IPS DF 19.7 (cell line): ENCODE measurements at regions not wholly inside any gene's neighbourhood (a gene's known extent, or its start where the extent isn't known, plus 50 kb on each side); places are given as distances from the start of the nearest gene placed in this dataset.
"Not testable (repeated sequence)": the region's sequence is repeated elsewhere in the genome, so short reads cannot be mapped to it uniquely, and the experiment has no call there.

Experiments used
- DNase-seq: peaks from one replicate; pipeline ENCODE4 v3.0.0-alpha.2; 2013; ENCODE audit warnings: low read depth, low spot score

DNA sequence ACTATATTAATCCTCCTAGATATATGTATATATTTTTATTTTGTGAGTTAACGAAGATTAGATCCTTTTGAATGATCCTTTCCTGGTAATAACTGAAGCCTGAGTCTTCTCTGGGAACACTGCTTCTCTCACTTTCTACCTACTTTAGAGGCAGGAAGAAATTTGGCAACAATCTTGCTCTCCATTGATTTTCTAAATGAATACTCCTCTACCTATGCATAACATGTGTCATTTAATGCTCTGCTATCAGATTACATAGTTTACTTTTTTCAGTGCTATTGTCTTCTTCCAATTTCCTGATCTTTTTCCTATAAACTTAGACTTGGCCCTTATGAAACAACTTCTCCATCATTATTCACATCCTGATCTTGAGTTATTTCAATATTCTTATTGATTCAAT is 60.4 kb upstream of the PDHA2 start:
- DNase-seq: no peak

DNA sequence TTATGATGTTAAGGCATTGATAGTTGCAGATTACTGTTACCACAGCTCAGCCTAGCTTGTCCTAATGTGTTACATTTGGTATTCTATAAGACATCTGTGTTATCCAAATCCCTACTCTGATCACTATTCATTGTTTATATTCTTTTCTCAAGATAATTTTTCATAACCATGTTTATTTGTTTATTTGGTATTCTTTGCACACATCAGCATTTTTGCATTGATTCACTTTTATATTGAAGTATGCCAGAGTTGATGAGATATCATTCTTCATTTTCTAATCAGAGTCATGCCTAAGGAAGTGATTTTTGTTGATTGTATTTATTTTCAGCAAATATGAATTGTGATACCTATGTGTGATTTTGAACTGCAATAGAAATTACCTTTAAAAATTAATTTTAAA is 61.2 kb upstream of the PDHA2 start:
- DNase-seq: no peak

DNA sequence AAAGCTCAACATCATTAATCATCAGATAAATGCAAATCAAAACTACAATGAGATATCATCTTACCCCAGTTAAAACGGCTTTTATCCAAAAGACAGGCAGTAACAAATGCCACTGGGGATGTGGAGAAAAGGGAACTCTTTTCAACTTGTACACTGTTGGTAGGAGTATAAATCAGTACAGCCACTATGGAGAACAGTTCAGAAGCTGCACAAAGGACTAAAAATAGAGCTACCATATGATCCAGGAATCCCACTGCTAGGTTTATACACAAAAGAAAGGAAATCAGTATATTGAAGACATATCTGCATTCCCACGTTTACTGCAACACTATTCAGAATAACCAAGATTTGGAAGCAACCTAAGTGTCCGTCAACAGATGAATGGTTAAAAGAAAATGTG is 69.3 kb upstream of the PDHA2 start:
- DNase-seq: not testable (repeated sequence)

DNA sequence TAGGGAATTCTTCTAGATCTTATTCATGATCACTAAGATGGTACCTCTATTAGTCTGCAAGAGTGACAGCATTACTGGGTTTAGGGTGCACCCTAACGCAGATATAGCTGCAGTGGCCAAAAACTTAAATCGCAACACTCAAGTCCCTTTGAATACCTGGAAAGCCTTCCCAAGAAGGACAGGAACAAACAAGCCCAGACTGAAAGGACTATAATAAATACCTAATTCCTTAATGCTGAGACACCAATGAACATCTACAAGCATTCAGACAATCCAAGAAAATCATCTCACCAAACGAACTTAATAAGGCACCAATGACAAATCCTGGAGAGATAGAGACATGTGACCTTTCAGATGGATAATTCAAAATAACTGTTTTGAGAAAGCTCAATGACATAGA is 74.9 kb upstream of the PDHA2 start:
- DNase-seq: no peak

DNA sequence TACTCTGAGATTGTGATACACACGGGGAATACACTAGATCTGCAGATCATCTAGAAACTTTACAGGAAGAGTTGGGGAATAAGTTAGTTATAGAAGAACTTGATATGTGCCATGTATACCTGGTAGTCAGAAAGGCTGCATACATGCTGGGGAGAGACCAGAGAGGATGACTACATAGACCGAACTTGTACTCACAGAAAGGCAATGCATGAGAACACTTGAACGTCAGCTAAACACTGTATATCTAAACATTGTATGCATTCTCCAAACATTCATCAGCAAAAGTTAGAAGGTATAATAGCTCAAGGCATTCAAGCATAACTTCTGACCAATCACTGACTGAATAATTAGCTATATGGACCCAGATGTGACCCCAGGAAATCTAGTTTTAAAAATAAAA is 78.0 kb upstream of the PDHA2 start:
- no peak for DNase-seq

DNA sequence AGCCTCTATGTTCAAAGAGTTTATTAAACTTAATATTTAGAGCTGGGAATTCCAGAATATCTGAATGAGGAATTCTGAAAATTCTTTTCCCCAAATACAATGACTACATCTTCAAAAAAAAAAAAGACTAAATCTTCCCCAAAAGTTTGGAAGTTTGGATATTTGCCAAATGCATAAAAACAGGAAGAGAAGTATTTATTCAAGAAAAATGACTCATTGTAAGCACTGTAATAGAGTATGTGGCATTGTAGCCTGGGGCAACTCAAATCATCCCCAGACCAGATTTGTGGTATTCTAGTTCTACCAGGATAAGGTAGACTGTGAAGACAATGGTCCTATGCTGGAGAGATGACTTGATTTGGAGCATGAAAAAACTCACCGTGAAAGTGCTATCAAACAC is 78.5 kb upstream of the PDHA2 start:
- DNase-seq: no peak

DNA sequence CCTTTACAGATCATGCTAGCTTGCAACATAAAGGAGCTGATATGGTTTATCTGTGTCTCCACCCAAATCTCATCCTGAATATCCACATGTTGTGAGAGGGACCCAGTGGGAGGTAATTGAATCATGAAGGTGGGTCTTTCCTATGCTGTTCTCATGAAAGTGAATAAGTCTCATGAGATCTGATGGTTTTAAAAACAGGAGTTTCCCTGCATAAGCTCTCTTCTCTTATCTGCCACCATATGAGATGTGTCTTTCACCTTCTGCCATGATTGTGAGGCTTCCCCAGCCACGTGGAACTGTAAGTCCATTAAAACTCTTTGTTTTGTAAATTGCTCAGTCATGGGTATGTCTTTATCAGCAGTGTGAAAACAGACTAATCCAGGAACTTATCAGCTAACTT is 79.2 kb upstream of the PDHA2 start:
- DNase-seq: not testable (repeated sequence)

DNA sequence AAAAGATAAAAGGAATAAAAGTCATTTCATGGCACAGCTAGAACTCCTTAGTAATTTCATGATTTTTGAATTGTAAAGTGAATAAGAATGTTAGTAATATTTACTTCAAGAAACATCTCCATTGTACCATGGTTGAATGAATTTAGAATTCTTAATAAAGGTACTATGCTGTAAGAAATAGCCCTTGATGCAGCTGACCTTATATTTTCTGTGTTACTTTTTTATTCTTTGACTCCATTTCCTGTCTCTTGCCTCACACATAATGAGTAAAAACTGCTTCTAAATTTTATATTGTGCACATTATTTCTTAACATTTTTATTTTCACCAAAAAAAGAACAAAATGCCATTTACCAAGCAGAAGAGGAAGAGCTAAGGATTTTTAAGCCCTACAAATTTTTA is 81.9 kb upstream of the PDHA2 start:
- no peak for DNase-seq

DNA sequence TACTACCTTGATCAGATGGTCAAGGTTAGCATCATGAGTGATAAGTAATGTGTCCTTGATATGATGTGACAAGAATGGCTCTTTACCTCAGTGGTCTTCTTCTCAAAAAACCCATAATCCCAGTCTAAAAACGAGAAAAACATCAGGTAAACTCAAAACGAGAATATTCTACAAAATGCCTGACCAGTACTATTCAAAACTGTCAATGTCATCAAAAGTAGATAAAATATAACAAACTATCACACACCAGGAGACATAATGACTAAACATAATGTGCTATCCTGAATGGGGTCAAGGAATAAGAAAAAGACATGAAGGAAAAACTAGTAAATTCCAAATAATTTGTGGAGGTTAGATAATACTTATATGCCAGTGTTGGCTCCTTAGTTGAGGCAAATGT is 85.2 kb upstream of the PDHA2 start:
- no peak for DNase-seq

DNA sequence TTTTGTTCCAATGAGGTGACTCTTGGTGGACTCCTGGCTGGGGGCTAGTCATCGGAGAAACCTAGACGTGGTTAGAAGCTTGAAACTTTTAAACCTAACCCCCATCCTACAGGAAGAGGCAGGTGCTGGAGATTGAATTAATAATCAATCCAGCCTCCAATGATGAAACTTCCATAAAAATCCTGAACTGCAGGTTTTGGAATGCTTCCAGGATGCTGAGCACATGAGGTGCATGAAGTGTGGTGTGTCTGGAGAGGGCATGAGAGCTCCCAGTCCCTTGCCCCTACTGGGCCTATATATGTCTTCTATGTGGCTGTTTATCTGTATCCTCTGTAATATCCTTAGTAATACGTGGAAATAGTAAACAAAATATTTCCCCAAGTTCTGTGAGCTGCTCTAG is 90.7 kb upstream of the PDHA2 start:
- no peak for DNase-seq

DNA sequence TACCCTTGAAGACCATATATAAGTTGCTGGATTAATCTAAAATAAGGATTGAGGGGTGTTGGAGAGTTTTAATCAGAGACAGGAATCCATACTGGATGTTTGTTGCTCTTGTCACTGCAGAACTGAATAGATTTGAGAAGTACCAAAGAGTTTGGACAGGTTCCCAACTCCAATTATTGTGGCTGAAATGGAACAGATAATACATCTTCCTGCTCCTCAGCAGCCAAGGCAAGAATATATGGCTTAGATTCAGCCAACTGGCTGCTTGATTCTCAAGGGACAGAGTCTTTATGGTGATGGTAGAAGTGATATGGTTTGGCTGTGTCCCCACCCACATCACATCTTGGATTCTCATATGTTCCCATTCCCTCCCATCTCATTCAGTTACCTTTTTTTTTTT is 97.0 kb upstream of the PDHA2 start:
- DNase-seq: no peak

DNA sequence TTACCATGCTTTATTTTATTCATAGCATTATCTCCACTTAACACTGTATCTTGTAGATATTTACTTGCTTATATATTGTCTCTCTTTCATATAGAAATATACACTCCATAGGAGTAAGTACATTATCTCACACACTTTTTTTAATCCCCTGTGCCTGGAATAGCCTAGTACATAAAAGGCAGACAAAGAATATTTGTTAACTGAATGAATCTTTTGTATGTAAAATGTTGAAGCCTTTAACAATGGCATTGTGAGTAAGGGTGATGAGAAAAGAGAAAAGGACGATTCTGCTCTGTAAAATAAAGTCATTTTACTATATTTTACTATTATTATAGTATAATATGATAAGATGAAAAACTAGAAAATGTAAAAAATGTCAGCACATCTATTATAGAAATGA is 97.7 kb upstream of the PDHA2 start:
- DNase-seq: no peak

DNA sequence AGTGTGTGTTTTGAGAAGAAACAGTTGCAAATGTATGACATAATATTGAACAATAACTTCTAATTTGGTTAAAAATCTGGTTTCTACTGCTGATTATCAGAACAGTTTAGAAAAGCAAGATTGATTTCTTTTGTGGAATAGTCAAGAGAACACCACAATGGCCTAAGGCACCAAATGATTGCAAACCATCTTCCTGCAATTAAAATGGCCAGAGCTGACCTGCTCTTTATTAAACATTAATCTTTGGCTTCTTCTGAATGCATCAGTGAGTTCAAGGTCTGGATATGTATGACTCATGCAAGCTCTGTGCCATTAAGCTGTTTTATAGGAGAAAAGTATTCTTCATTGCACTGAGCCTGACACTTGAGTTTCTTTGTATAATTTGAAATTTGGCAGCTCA is 107.8 kb upstream of the PDHA2 start:
- DNase-seq: no peak

DNA sequence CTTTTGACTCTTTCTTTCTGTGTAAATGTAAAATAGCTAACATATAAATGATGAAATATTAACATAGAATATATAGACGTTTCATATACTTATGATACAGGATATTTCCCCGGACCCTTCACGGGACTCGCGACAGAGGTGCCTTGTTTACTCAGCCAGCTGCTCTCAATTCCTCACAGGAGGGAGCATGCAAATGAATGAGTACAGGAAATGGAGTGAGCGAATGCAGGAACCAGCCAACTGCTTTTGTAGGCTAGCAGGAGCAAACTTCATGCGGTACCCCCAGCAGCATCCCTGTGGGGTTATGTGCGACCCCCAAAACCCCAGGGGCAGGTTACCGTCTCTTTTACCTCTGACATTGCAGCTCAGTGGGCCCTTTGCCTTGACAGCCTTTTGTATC is 110.3 kb upstream of the PDHA2 start:
- DNase-seq: peak; percentile 38

DNA sequence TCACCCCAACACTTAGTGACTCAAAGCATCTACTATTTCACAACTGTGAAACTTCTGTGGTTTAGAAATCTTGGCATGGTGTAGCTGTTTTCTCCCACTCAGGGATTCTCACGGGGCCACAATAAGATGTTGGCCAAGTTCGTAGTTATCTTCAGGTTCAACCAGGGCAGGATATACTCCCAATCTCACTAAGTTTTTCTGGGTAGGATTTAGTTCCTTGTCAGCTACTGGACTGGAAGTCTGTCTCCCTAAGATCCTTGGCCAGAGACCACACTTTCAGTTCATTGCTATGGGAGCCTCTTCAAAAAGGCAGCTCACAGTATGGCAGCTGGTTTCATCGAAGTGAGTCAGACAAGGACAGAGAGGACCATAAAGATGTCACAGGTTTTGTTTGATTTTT is 111.7 kb upstream of the PDHA2 start:
- DNase-seq: no peak

DNA sequence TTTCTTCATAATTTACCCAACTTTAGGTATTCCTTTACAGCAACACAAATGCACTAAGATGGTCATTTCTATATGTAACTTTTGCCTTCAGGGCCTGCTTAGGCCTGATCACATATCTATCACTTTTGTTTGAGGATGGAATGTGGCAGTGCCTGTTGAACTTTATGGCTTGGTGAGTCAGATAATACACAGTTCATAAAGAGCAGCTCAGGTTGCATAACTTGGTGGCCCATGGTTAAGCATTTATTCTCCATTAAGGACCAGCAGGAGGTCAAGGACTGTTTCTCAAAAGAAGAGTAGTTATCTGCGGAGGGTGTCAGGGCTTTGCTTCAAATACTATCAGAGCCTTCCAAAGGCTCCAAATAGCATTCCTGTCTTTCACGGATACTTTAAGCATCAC is 124.1 kb upstream of the PDHA2 start:
- no peak for DNase-seq

DNA sequence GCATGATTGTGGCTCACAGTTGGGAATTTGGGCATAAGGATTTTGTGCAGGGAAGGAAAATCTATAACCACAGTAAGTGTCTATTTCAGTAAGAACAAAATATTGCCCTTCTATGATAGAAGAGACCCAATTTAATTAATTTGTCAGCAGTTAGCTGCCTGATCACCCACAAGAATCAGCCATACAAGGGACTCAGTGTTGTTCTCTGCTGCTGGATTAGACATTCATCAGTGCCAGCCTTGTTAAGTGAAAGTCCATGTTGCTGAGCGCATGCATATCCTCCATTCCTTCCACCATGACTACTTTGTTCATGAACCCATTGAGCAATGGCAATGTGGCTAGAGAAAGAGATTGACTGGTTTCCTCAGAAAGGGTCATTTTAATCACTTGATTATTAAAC is 125.3 kb upstream of the PDHA2 start:
- DNase-seq: no peak

DNA sequence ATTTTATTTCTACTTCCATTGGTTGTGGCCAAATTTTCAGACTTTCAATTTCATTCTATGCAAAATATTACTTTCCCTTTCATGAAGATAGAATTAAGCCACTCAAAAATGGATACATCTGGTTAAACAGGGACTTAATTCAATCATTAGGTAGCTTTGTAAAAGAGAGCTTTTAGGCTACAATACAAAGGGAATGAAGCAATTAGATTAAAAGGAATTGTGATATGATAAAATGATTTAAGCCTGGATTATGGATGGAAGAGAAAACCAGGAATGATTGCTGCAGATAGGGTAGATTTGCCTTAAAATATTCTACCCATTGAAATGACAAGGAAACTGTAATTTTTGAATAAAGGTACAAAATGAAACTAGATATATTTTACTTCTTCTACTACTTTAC is 134.6 kb upstream of the PDHA2 start:
- DNase-seq: no peak

DNA sequence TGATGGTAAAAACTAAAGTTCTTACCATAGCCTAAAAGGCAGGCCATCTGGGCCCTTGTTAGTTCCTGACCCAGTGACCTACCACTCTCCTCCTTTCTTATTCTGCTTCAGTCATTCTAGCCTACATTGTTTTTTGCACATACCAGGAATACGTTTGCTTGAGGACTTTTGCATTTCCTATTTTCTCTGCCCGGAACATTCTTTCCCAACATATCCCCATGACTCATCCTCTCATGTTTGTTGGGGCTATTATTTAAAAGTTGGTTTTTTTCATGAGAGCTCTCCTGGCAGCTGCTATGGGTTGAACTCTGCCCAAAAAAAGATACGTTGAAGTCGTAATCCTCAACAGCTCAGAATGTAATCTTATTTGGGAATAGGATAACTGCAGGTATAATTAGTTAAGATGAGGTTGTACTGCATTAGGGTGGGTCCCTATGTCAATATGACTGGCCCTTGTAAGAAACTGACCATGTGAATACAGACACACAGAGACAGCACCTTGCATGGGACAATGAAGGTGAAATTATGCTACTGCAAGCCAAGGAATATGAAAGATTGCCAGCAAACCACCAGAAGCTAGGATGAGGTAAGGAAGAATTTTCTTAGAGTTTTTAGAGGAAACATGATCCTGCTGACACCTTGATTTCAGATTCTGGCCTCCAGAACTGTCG is 138.3 kb upstream of the PDHA2 start:
- peak; percentile 45 for DNase-seq

DNA sequence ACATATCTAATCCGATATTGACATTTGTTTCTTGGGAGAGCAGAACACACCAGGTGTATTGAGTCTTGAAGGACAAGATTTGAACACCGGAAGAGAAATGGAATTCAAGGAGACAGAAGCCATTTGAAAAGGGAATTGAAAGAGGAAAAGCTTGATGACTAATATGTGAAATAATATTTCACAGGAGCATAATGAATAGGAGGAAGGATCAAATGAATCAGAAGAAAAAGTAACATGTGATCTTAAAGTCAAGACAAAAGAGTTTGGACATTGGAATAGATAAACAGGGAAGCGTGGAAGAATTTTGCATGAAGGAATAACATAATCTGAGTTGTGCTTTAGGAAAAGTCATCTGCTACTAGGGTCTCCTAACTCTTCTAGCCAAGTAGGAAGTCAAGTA is 145.5 kb upstream of the PDHA2 start:
- no peak for DNase-seq

DNA sequence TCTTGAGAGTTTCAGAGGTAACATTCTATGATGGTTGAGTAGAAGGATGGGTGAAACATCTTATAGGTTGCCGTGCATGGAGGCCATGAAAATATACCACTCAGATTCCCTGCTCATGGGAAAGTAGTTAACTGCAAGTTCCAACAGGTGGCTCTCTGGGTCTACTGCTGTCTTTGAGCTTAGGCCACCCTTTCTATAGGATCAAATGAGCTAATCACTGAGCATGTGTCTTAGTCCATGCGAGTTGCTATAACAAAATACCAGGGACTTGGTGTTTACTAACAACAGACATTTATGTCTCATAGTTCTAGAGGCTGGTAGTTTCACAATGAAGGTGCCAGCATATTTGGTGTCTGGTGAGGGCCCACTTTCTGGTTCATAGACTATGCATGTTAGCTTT is 144.8 kb upstream of the UNC5C start:
- DNase-seq: peak; percentile 47

DNA sequence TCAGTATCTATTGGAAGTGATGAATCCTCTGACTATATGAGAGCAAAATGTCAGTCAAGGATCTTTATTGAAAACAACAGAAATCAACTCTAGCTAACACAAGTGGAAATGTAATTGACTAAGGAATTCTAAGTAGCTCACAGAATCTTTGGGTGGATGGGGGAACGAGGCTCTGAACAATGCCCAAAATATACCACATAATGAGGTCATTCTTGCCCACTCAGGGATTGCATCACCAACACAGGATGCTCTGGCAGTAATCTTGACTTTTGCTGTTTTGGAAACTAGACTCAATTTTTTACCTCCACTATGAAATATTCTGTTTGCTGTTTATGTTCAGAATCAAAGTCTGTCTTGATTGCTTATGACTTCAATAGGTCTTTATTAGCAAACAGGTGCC is 127.4 kb upstream of the UNC5C start:
- DNase-seq: no peak

DNA sequence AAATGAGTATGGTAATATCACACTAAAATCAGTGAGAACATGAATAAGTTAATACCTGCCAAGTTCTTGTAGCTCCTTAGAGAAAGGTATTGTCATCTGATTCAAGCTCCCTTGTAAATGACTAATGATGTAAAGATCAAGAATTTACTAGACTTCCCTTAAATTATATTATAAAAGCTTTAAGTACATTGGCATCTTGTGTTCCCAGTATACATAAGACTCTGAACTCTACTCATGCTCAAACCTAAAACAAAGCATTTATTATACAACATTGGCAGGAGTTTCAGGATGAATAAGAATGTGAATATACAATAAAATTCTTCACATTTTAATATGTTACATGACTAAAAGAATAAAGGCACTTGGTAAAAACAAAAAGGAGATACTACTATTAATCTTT is 126.8 kb upstream of the UNC5C start:
- DNase-seq: no peak

DNA sequence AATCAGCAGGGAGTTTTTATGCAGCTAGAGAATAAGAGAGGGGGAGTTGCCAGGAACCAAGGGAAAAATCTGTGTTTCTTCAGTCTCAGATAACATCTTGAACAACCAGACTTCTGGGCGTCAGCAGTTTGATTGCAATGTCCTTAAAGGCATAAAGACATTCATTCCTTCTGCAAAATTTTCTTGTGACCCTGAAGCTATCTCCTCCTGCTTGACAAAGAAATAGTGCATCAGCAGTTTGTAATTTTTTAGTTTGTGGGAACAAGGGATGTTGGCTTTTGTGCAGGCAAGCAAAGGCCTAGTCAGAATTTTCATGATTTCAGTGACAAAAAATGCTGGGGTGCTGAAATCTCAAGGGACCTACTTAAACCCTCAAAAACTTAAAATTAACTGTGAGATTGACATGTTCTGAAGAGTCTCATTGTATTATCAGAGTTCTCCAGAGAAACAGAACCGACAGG is 125.8 kb upstream of the UNC5C start:
- DNase-seq: no peak
